Esophagus squamous epithelium (tissue), 4 donors: ENCODE measurements at regions not wholly inside any gene's neighbourhood (a gene's known extent, or its start where the extent isn't known, plus 50 kb on each side); places are given as distances from the start of the nearest gene placed in this dataset.

Experiments
- small RNA-seq, 4 donors: library from RNA; depleted of rRNA; stranded (forward); fragments of <200 nt; gene quantifications; one replicate each; pipeline ENCODE3, GENCODE V24; 2016

Small RNAs in the stretch of these regions (small RNA-seq; reads per million reads assigned to genes)
- gene COX6A1P3, result 0 reads per million in 4 donors
- gene MIR3144, result 0 to 0.27 (median 0) reads per million in 4 donors
- gene RNA5SP215, result 0 to 0.82 (median 0.27) reads per million in 4 donors
- 0 reads per million in 4 donors for gene RNU6-214P
